ENCODE measurements at regions not wholly inside any gene's neighbourhood (a gene's known extent, or its start where the extent isn't known, plus 50 kb on each side); places are given as distances from the start of the nearest gene placed in this dataset.
A peak's percentile ranks its signal among the peaks of the same experiment; 100 is the strongest.

GRCh38 chr9:126144196-126144595, 182.4 kb upstream of the MVB12B start:
- H3K9me3 Mint-ChIP-seq: peaks cover 5% of the 10 kb centered on the region
- H3K27ac Mint-ChIP-seq: no peak overlapping the region
- H3K4me3 Mint-ChIP-seq: no peak overlapping the region
- H3K4me1 Mint-ChIP-seq (ENCODE audit: low read depth): peaks cover 4% of the 10 kb centered on the region
- H3K27me3 Mint-ChIP-seq (ENCODE audit: low read depth): peaks cover 9% of the 10 kb centered on the region
- H3K36me3 Mint-ChIP-seq (ENCODE audit: low read depth): no peaks in the 10 kb centered on the region

- Mint-ChIP-seq H3K4me3 (no peak overlapping the region), H3K27ac (no peak overlapping the region), H3K4me1 (ENCODE audit: low read depth) (peaks cover 4% of the 10 kb centered on the region), H3K27me3 (ENCODE audit: low read depth) (peaks cover 9% of the 10 kb centered on the region), H3K36me3 (ENCODE audit: low read depth) (no peaks in the 10 kb centered on the region), H3K9me3 (no peaks in the 10 kb centered on the region)
Measured at GRCh38 chr9:126144603-126145456, 181.8 kb upstream of the MVB12B start.

- Mint-ChIP-seq H3K4me3 (no peak overlapping the region), H3K9me3 (no peaks in the 10 kb centered on the region), H3K36me3 (ENCODE audit: low read depth) (no peaks in the 10 kb centered on the region), H3K27ac (no peak overlapping the region), H3K4me1 (ENCODE audit: low read depth) (peaks cover 4% of the 10 kb centered on the region), H3K27me3 (ENCODE audit: low read depth) (peaks cover 9% of the 10 kb centered on the region)
Measured at GRCh38 chr9:126145887-126146253, 180.8 kb upstream of the MVB12B start.

- peaks cover 9% of the 10 kb centered on the region for H3K27me3 Mint-ChIP-seq (ENCODE audit: low read depth)
- no peaks in the 10 kb centered on the region for H3K36me3 Mint-ChIP-seq (ENCODE audit: low read depth)
- H3K9me3 Mint-ChIP-seq: no peaks in the 10 kb centered on the region
- H3K4me1 Mint-ChIP-seq (ENCODE audit: low read depth): peaks cover 4% of the 10 kb centered on the region
- no peak overlapping the region for H3K27ac Mint-ChIP-seq
- peak overlapping the region; percentile 29 for H3K4me3 Mint-ChIP-seq
Measured at GRCh38 chr9:126146254-126147145, 180.1 kb upstream of the MVB12B start.

GRCh38 chr9:126147186-126147935, 179.3 kb upstream of the MVB12B start:
- H3K4me3 Mint-ChIP-seq: no peak overlapping the region
- peaks cover 4% of the 10 kb centered on the region for H3K4me1 Mint-ChIP-seq (ENCODE audit: low read depth)
- H3K9me3 Mint-ChIP-seq: no peaks in the 10 kb centered on the region
- H3K27ac Mint-ChIP-seq: no peak overlapping the region
- H3K27me3 Mint-ChIP-seq (ENCODE audit: low read depth): peaks cover 9% of the 10 kb centered on the region
- H3K36me3 Mint-ChIP-seq (ENCODE audit: low read depth): no peaks in the 10 kb centered on the region

- Mint-ChIP-seq H3K27me3 (ENCODE audit: low read depth) (peaks cover 9% of the 10 kb centered on the region), H3K27ac (no peak overlapping the region), H3K4me1 (ENCODE audit: low read depth) (peaks cover 4% of the 10 kb centered on the region), H3K9me3 (no peaks in the 10 kb centered on the region), H3K36me3 (ENCODE audit: low read depth) (no peaks in the 10 kb centered on the region), H3K4me3 (no peak overlapping the region)
Measured at GRCh38 chr9:126147936-126148870, 178.4 kb upstream of the MVB12B start.

- H3K27me3 Mint-ChIP-seq (ENCODE audit: low read depth): peaks cover 9% of the 10 kb centered on the region
- H3K4me3 Mint-ChIP-seq: no peak overlapping the region
- H3K36me3 Mint-ChIP-seq (ENCODE audit: low read depth): no peaks in the 10 kb centered on the region
- no peaks in the 10 kb centered on the region for H3K9me3 Mint-ChIP-seq
- no peak overlapping the region for H3K27ac Mint-ChIP-seq
- peaks cover 4% of the 10 kb centered on the region for H3K4me1 Mint-ChIP-seq (ENCODE audit: low read depth)
Measured at GRCh38 chr9:126148994-126149393, 177.6 kb upstream of the MVB12B start.

- no peak overlapping the region for H3K27ac Mint-ChIP-seq
- no peaks in the 10 kb centered on the region for H3K9me3 Mint-ChIP-seq
- H3K4me1 Mint-ChIP-seq (ENCODE audit: low read depth): peaks cover 4% of the 10 kb centered on the region
- H3K4me3 Mint-ChIP-seq: no peak overlapping the region
- H3K27me3 Mint-ChIP-seq (ENCODE audit: low read depth): peaks cover 9% of the 10 kb centered on the region
- H3K36me3 Mint-ChIP-seq (ENCODE audit: low read depth): no peaks in the 10 kb centered on the region
Measured at GRCh38 chr9:126149661-126150060, 177.0 kb upstream of the MVB12B start.

- H3K27me3 Mint-ChIP-seq (ENCODE audit: low read depth): peaks cover 4% of the 10 kb centered on the region
- H3K36me3 Mint-ChIP-seq (ENCODE audit: low read depth): no peaks in the 10 kb centered on the region
- no peak overlapping the region for H3K4me3 Mint-ChIP-seq
- H3K27ac Mint-ChIP-seq: no peak overlapping the region
- no peaks in the 10 kb centered on the region for H3K9me3 Mint-ChIP-seq
- H3K4me1 Mint-ChIP-seq (ENCODE audit: low read depth): peaks cover 4% of the 10 kb centered on the region
Measured at GRCh38 chr9:126150411-126151030, 176.1 kb upstream of the MVB12B start.

- peaks cover 3% of the 10 kb centered on the region for H3K4me1 Mint-ChIP-seq (ENCODE audit: low read depth)
Measured at GRCh38 chr9:126151031-126151685, 175.5 kb upstream of the MVB12B start.

GRCh38 chr9:126151686-126152134, 174.9 kb upstream of the MVB12B start:
- Mint-ChIP-seq H3K36me3 (ENCODE audit: low read depth) (no peaks in the 10 kb centered on the region), H3K4me1 (ENCODE audit: low read depth) (peaks cover under 1% of the 10 kb centered on the region), H3K4me3 (no peak overlapping the region), H3K9me3 (no peaks in the 10 kb centered on the region), H3K27ac (no peak overlapping the region), H3K27me3 (ENCODE audit: low read depth) (no peaks in the 10 kb centered on the region)

More at GRCh38 chr9:126151031-126151685, 175.5 kb upstream of the MVB12B start:
- H3K9me3 Mint-ChIP-seq: no peaks in the 10 kb centered on the region
- H3K4me3 Mint-ChIP-seq: no peak overlapping the region
- no peaks in the 10 kb centered on the region for H3K36me3 Mint-ChIP-seq (ENCODE audit: low read depth)
- H3K27me3 Mint-ChIP-seq (ENCODE audit: low read depth): peaks cover 2% of the 10 kb centered on the region
- no peak overlapping the region for H3K27ac Mint-ChIP-seq

- Mint-ChIP-seq H3K4me1 (ENCODE audit: low read depth) (no peaks in the 10 kb centered on the region), H3K36me3 (ENCODE audit: low read depth) (no peaks in the 10 kb centered on the region), H3K27ac (no peak overlapping the region), H3K4me3 (no peak overlapping the region), H3K9me3 (no peaks in the 10 kb centered on the region), H3K27me3 (ENCODE audit: low read depth) (no peaks in the 10 kb centered on the region)
Measured at GRCh38 chr9:126152622-126153362, 173.8 kb upstream of the MVB12B start.
